HG03139 (cell line): ENCODE measurements at regions not wholly inside any gene's neighbourhood (a gene's known extent, or its start where the extent isn't known, plus 50 kb on each side); places are given as distances from the start of the nearest gene placed in this dataset.

Experiments
- ATAC-seq: cut with Tn5 transposase; IDR thresholded peaks from one replicate; pipeline ENCODE4 v1.9.1; 2021; ENCODE audit not compliant: unreplicated experiment

- ATAC-seq: no peak
Measured at GRCh38 chr12:107318806-107319532, 225.6 kb upstream of the CRY1 start.

- no peak for ATAC-seq
Measured at GRCh38 chr12:107319533-107320032, 226.2 kb upstream of the CRY1 start.

- ATAC-seq: no peak
Measured at GRCh38 chr12:107320033-107320928, 226.9 kb upstream of the CRY1 start.

GRCh38 chr12:107320929-107321631, 227.7 kb upstream of the CRY1 start:
- no peak for ATAC-seq

- ATAC-seq: no peak
Measured at GRCh38 chr12:107322063-107322462, 228.7 kb upstream of the CRY1 start.

GRCh38 chr12:107325075-107325608, 231.8 kb upstream of the CRY1 start:
- no peak for ATAC-seq

- no peak for ATAC-seq
Measured at GRCh38 chr12:107326237-107326636, 232.9 kb upstream of the CRY1 start.

GRCh38 chr12:107327651-107328182, 234.4 kb upstream of the CRY1 start:
- no peak for ATAC-seq

- peak; percentile 70 for ATAC-seq
Measured at GRCh38 chr12:107328442-107329133, 235.2 kb upstream of the CRY1 start.

- no peak for ATAC-seq
Measured at GRCh38 chr12:107329569-107330324, 236.4 kb upstream of the CRY1 start.

- ATAC-seq: no peak
Measured at GRCh38 chr12:107330831-107331431, 237.6 kb upstream of the CRY1 start.

- no peak for ATAC-seq
Measured at GRCh38 chr12:107331471-107331870, 238.1 kb upstream of the CRY1 start.

GRCh38 chr12:107331912-107332311, 238.6 kb upstream of the CRY1 start:
- ATAC-seq: no peak

- no peak for ATAC-seq
Measured at GRCh38 chr12:107332743-107333142, 239.4 kb upstream of the CRY1 start.

- ATAC-seq: no peak
Measured at GRCh38 chr12:107335802-107336570, 242.6 kb upstream of the CRY1 start.

- ATAC-seq: no peak
Measured at GRCh38 chr12:107336695-107337094, 243.3 kb upstream of the CRY1 start.

- ATAC-seq: no peak
Measured at GRCh38 chr12:107337346-107338095, 244.2 kb upstream of the CRY1 start.

- ATAC-seq: no peak
Measured at GRCh38 chr12:107339487-107339886, 246.1 kb upstream of the CRY1 start.
